HEK293T (cell line): ENCODE measurements at regions not wholly inside any gene's neighbourhood (a gene's known extent, or its start where the extent isn't known, plus 50 kb on each side); places are given as distances from the start of the nearest gene placed in this dataset.

Experiments
- CTCF ChIA-PET: fragments of 350-600 bp; formaldehyde crosslinking; extraction: SDS; loops from one replicate; lab custom pipeline; 2021; ENCODE audit warnings: antibody characterized with exemption, inconsistent platforms; lab: Yijun Ruan, JAX
- POLR2A ChIA-PET: fragments of 350-600 bp; formaldehyde crosslinking; extraction: SDS; loops from one replicate; lab custom pipeline; 2020; ENCODE audit warnings: antibody characterized with exemption, inconsistent platforms; lab: Yijun Ruan, JAX
- DNase-seq: peaks from one replicate; pipeline ENCODE4 v3.0.0; 2012; ENCODE audit warnings: mixed read lengths; ENCODE audit errors: extremely low spot score
- ARNT ChIP-seq: fragments of 450-650 bp; IDR thresholded peaks from 2 replicates; pipeline ENCODE4 v1.6.1; 2017; ENCODE audit warnings: mild to moderate bottlenecking
- BHLHE40 ChIP-seq: fragments of 450-650 bp; IDR thresholded peaks from 2 replicates; pipeline ENCODE4 v1.6.1; 2016; ENCODE audit warnings: mild to moderate bottlenecking, moderate library complexity, borderline replicate concordance
- CTBP1 ChIP-seq: fragments of 450-650 bp; IDR thresholded peaks from 2 replicates; pipeline ENCODE4 v1.6.1; 2016; ENCODE audit warnings: borderline replicate concordance
- ELF4 ChIP-seq: fragments of 450-650 bp; IDR thresholded peaks from 2 replicates; pipeline ENCODE4 v1.6.1; 2017; ENCODE audit warnings: antibody characterized with exemption
- FOXA1 ChIP-seq: fragments of 450-650 bp; IDR thresholded peaks from 2 replicates; pipeline ENCODE4 v1.6.1; 2016; ENCODE audit warnings: mild to moderate bottlenecking
- FOXK2 ChIP-seq: fragments of 450-650 bp; IDR thresholded peaks from 2 replicates; pipeline ENCODE4 v1.6.1; 2016; ENCODE audit warnings: mild to moderate bottlenecking
- FOXM1 ChIP-seq: fragments of 450-650 bp; IDR thresholded peaks from 2 replicates; pipeline ENCODE4 v1.6.1; 2017; ENCODE audit warnings: mild to moderate bottlenecking, borderline replicate concordance
- HDGF ChIP-seq: fragments of 450-650 bp; IDR thresholded peaks from 2 replicates; pipeline ENCODE4 v1.6.1; 2017; ENCODE audit warnings: antibody characterized with exemption, borderline replicate concordance
- L3MBTL2 ChIP-seq: fragments of 450-650 bp; conservative IDR thresholded peaks from 2 replicates; pipeline ENCODE4 v1.6.1; 2016; ENCODE audit warnings: mild to moderate bottlenecking
- LEF1 ChIP-seq: fragments of 450-650 bp; IDR thresholded peaks from 2 replicates; pipeline ENCODE4 v1.6.1; 2017; ENCODE audit warnings: mild to moderate bottlenecking, borderline replicate concordance
- NFRKB ChIP-seq: fragments of 450-650 bp; IDR thresholded peaks from 2 replicates; pipeline ENCODE4 v1.6.1; 2016; ENCODE audit warnings: mild to moderate bottlenecking, moderate library complexity
- PKNOX1 ChIP-seq: fragments of 450-650 bp; IDR thresholded peaks from 2 replicates; pipeline ENCODE4 v1.6.1; 2016
- SP1 ChIP-seq: fragments of 450-650 bp; IDR thresholded peaks from 2 replicates; pipeline ENCODE4 v1.6.1; 2017
- SUZ12 ChIP-seq: fragments of 450-650 bp; IDR thresholded peaks from 2 replicates; pipeline ENCODE4 v1.6.1; 2016; ENCODE audit warnings: mild to moderate bottlenecking
- TARDBP ChIP-seq: fragments of 450-650 bp; IDR thresholded peaks from 2 replicates; pipeline ENCODE4 v1.6.1; 2016
- ZNF384 ChIP-seq: fragments of 450-650 bp; IDR thresholded peaks from 2 replicates; pipeline ENCODE4 v1.6.1; 2016

GRCh38 chr10:33542752-33543505 is 208.5 kb upstream of the NRP1 start:
- no peak for TF ChIP-seq HDGF
- no peak for TF ChIP-seq BHLHE40
- no peak for TF ChIP-seq FOXM1
- no peak for TF ChIP-seq ZNF384
- TF ChIP-seq NFRKB: no peak
- TF ChIP-seq PKNOX1: no peak
- no peak for TF ChIP-seq LEF1
- no peak for TF ChIP-seq SUZ12
- TF ChIP-seq CTBP1: no peak
- no peak for TF ChIP-seq ELF4
- no peak for TF ChIP-seq FOXK2
- TF ChIP-seq FOXA1: no peak
- no peak for TF ChIP-seq ARNT
- TF ChIP-seq TARDBP: no peak
- no peak for DNase-seq
- POLR2A ChIA-PET: interaction anchor here (1.5 kb wide), 1 partner anchor 9 kb away, joined by 4 read pairs; no protein-coding TSS in a partner anchor
- CTCF ChIA-PET: no interaction called here

GRCh38 chr10:33539116-33539515 is 204.6 kb upstream of the NRP1 start:
- no peak for DNase-seq
- CTCF ChIA-PET: interaction anchor here (0.7 kb wide), 1 partner anchor 9 kb away, joined by 3 read pairs; no protein-coding TSS in a partner anchor
- POLR2A ChIA-PET: no interaction called here
- no peak for TF ChIP-seq SUZ12
- TF ChIP-seq LEF1: no peak
- no peak for TF ChIP-seq ELF4

GRCh38 chr10:33537066-33537465 is 202.6 kb upstream of the NRP1 start:
- ChIA-PET CTCF (no interaction called here), POLR2A (no interaction called here)
- TF ChIP-seq NFRKB (no peak), SP1 (no peak), TARDBP (no peak), LEF1 (no peak), PKNOX1 (no peak), CTBP1 (no peak), HDGF (no peak), ARNT (no peak), ZNF384 (no peak), FOXK2 (no peak), SUZ12 (no peak), ELF4 (no peak), BHLHE40 (no peak), FOXM1 (no peak), L3MBTL2 (no peak), FOXA1 (no peak)
- DNase-seq: no peak

- ChIA-PET POLR2A (no interaction called here), CTCF (no interaction called here)
- TF ChIP-seq ELF4: no peak
- TF ChIP-seq PKNOX1: no peak
- TF ChIP-seq FOXK2: no peak
- TF ChIP-seq SP1: no peak
- no peak for TF ChIP-seq FOXA1
- TF ChIP-seq HDGF: no peak
- TF ChIP-seq TARDBP: no peak
- TF ChIP-seq ARNT: no peak
- TF ChIP-seq BHLHE40: no peak
- no peak for TF ChIP-seq L3MBTL2
- TF ChIP-seq LEF1: no peak
- no peak for TF ChIP-seq NFRKB
- TF ChIP-seq ZNF384: no peak
- no peak for TF ChIP-seq CTBP1
- no peak for TF ChIP-seq SUZ12
- no peak for TF ChIP-seq FOXM1
- no peak for DNase-seq
Observed at GRCh38 chr10:33536508-33536907, 202.0 kb upstream of the NRP1 start.

GRCh38 chr10:33535866-33536265 is 201.4 kb upstream of the NRP1 start:
- CTCF ChIA-PET: no interaction called here
- no peak for TF ChIP-seq CTBP1
- TF ChIP-seq TARDBP: no peak
- TF ChIP-seq PKNOX1: no peak
- no peak for TF ChIP-seq ARNT
- TF ChIP-seq FOXM1: no peak
- no peak for TF ChIP-seq FOXK2
- TF ChIP-seq LEF1: no peak
- no peak for TF ChIP-seq BHLHE40
- no peak for TF ChIP-seq HDGF
- TF ChIP-seq ELF4: no peak
- no peak for TF ChIP-seq NFRKB
- no peak for TF ChIP-seq ZNF384
- TF ChIP-seq FOXA1: no peak
- no peak for TF ChIP-seq L3MBTL2
- no peak for TF ChIP-seq SP1
- no peak for TF ChIP-seq SUZ12
- POLR2A ChIA-PET: no interaction called here
- DNase-seq: no peak
